Smooth muscle cell (in vitro differentiated cells): ENCODE measurements at regions not wholly inside any gene's neighbourhood (a gene's known extent, or its start where the extent isn't known, plus 50 kb on each side); places are given as distances from the start of the nearest gene placed in this dataset.
A peak's percentile ranks its signal among the peaks of the same experiment; 100 is the strongest.

Experiments
- DNase-seq: peaks from one replicate; lab custom pipeline; 2025; ENCODE audit not compliant: unreplicated experiment; lab: John Stamatoyannopoulos, UW
- H2AFZ ChIP-seq: fragments of 200-600 bp; sonication (generic); 2 replicates; pipeline ENCODE4 v1.6.0; 2016; ENCODE audit warnings: antibody characterized with exemption, low read depth, mild to moderate bottlenecking
- H3F3A ChIP-seq: fragments of 200-600 bp; sonication (generic); 2 replicates; pipeline ENCODE4 v1.6.0; 2017; ENCODE audit warnings: antibody characterized with exemption, low read depth
- H3K27ac ChIP-seq: fragments of 200-600 bp; sonication (generic); 2 replicates; pipeline ENCODE4 v1.5.1; 2016; ENCODE audit warnings: low read depth, mild to moderate bottlenecking
- H3K27me3 ChIP-seq: fragments of 200-600 bp; sonication (generic); 2 replicates; pipeline ENCODE4 v1.6.1; 2016; ENCODE audit warnings: low read depth, mild to moderate bottlenecking
- H3K36me3 ChIP-seq: fragments of 200-600 bp; sonication (generic); 2 replicates; pipeline ENCODE4 v1.5.1; 2016; ENCODE audit warnings: low read depth
- H3K4me1 ChIP-seq: fragments of 200-600 bp; sonication (generic); 2 replicates; pipeline ENCODE4 v1.5.1; 2016; ENCODE audit warnings: low read depth
- H3K4me2 ChIP-seq: fragments of 200-600 bp; sonication (generic); 2 replicates; pipeline ENCODE4 v1.6.0; 2016; ENCODE audit warnings: mild to moderate bottlenecking
- H3K4me3 ChIP-seq: fragments of 200-600 bp; sonication (generic); 2 replicates; pipeline ENCODE4 v1.5.1; 2016; ENCODE audit warnings: mild to moderate bottlenecking
- H3K79me2 ChIP-seq: fragments of 200-600 bp; sonication (generic); 2 replicates; pipeline ENCODE4 v1.6.0; 2016; ENCODE audit warnings: low read depth, mild to moderate bottlenecking
- H3K9ac ChIP-seq: fragments of 200-600 bp; sonication (generic); 2 replicates; pipeline ENCODE4 v1.6.0; 2016; ENCODE audit warnings: low read depth
- H3K9me3 ChIP-seq: fragments of 200-600 bp; sonication (generic); replicated peaks from 2 replicates; pipeline ENCODE4 v1.5.1; 2016; ENCODE audit warnings: low read depth
- H4K20me1 ChIP-seq: fragments of 200-600 bp; sonication (generic); 2 replicates; pipeline ENCODE4 v1.6.0; 2016; ENCODE audit warnings: low read depth
- WGBS: methylation state at CpG from one replicate; pipeline ENCODE4 v1.1.7; 2016; ENCODE audit warnings: low lambda C conversion rate; 5-methylcytosine and 5-hydroxymethylcytosine counted together
- TF ChIP-seq, protein P1 (sequence below): fragments of 200-600 bp; sonication (generic); IDR thresholded peaks from 2 replicates; pipeline ENCODE4 v1.5.1; 2017; ENCODE audit warnings: borderline replicate concordance, mild to moderate bottlenecking, antibody characterized with exemption; ENCODE audit not compliant: insufficient read depth, poor library complexity, severe bottlenecking

DNA sequence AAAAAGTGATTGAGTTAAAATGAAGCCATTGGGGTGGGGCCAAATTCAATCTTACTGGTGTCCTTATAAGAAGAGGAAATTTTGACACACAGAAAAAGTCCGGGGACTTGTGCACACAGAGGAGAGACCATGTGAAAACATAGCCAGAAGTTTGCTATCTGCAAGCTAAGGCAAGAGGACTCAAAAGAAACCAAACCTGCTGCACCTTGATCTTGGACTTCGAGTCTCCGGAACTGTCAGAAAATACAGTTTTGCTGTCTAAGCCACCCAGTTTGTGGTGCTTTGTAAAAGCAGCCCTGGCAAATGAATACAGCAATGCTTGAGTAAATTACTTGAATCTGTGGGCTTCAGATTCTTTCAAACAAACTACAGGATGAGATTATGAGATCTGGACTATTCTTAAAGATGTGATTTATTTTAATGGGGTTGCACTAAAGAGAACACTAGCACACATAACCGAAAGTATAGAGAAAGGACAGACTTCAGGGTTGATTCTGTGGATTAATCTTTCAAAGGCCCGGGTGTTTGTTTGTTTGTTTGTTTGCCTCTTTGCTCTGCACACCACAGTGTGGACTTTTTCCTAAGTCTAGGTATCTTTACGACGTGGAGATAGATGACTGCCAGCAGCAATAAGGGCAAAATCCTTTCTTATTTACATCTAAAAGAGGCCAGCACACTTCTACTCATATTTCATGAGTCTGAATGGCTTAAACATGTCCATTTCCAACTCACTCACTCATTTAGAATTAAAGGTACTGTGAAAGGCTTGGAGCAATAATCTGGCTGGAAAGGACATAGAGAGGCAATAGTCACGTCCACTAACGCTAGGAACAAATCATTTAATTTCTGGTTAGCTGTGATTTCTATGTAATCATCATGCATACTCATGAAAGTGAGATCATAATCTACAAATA lies 53.9 kb upstream of the SSR3 start:
- H3K9me3 ChIP-seq: no peaks in the 10 kb centered on the region
- H3K27me3 ChIP-seq: no peaks in the 10 kb centered on the region
- H2AFZ ChIP-seq: peak overlapping the region; percentile 67
- H4K20me1 ChIP-seq: no peaks in the 10 kb centered on the region
- H3K4me3 ChIP-seq: no peak overlapping the region
- no peaks in the 10 kb centered on the region for H3K36me3 ChIP-seq
- no peak overlapping the region for H3K9ac ChIP-seq
- TF ChIP-seq, protein P1, sequence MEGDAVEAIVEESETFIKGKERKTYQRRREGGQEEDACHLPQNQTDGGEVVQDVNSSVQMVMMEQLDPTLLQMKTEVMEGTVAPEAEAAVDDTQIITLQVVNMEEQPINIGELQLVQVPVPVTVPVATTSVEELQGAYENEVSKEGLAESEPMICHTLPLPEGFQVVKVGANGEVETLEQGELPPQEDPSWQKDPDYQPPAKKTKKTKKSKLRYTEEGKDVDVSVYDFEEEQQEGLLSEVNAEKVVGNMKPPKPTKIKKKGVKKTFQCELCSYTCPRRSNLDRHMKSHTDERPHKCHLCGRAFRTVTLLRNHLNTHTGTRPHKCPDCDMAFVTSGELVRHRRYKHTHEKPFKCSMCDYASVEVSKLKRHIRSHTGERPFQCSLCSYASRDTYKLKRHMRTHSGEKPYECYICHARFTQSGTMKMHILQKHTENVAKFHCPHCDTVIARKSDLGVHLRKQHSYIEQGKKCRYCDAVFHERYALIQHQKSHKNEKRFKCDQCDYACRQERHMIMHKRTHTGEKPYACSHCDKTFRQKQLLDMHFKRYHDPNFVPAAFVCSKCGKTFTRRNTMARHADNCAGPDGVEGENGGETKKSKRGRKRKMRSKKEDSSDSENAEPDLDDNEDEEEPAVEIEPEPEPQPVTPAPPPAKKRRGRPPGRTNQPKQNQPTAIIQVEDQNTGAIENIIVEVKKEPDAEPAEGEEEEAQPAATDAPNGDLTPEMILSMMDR: no peak
- no peak for DNase-seq
- no peaks in the 10 kb centered on the region for H3K79me2 ChIP-seq
- WGBS: 52% methylated on average over 9 of the region's 9 CpGs
- H3F3A ChIP-seq: peaks cover 5% of the 10 kb centered on the region
- H3K4me1 ChIP-seq: peaks cover 19% of the 10 kb centered on the region
- peak overlapping the region; percentile 8 for H3K4me2 ChIP-seq
- H3K27ac ChIP-seq: peak overlapping the region; percentile 15

GRCh38 chr3:156606729-156607128 lies 51.8 kb upstream of the SSR3 start:
- no peak for DNase-seq
- H3F3A ChIP-seq: peaks cover 5% of the 10 kb centered on the region
- H4K20me1 ChIP-seq: no peaks in the 10 kb centered on the region
- H3K4me2 ChIP-seq: peak overlapping the region; percentile 89
- H2AFZ ChIP-seq: no peak overlapping the region
- TF ChIP-seq, protein P1: no peak
- peaks cover 19% of the 10 kb centered on the region for H3K4me1 ChIP-seq
- no peaks in the 10 kb centered on the region for H3K36me3 ChIP-seq
- WGBS: 83% methylated on average over 4 of the region's 4 CpGs
- no peaks in the 10 kb centered on the region for H3K79me2 ChIP-seq
- H3K4me3 ChIP-seq: peak overlapping the region; percentile 49
- H3K9ac ChIP-seq: no peak overlapping the region
- H3K27me3 ChIP-seq: no peaks in the 10 kb centered on the region
- peak overlapping the region; percentile 96 for H3K27ac ChIP-seq
- H3K9me3 ChIP-seq: no peaks in the 10 kb centered on the region

- Histone ChIP-seq H2AFZ (peak overlapping the region; percentile 85), H3K4me3 (peak overlapping the region; percentile 49), H3K27me3 (no peaks in the 10 kb centered on the region), H3K27ac (peak overlapping the region; percentile 96), H3K9ac (peak overlapping the region; percentile 71), H4K20me1 (no peaks in the 10 kb centered on the region), H3K9me3 (no peaks in the 10 kb centered on the region), H3K4me2 (peak overlapping the region; percentile 89), H3K36me3 (no peaks in the 10 kb centered on the region), H3K4me1 (peaks cover 19% of the 10 kb centered on the region), H3F3A (peaks cover 5% of the 10 kb centered on the region), H3K79me2 (no peaks in the 10 kb centered on the region)
- WGBS: 6% methylated on average over 37 of the region's 37 CpGs
- DNase-seq: peak; percentile 10
- TF ChIP-seq, protein P1: no peak
Measured at GRCh38 chr3:156605686-156606605, 51.0 kb upstream of the SSR3 start.
